Thyroid gland (tissue), 4 donors: ENCODE measurements at regions not wholly inside any gene's neighbourhood (a gene's known extent, or its start where the extent isn't known, plus 50 kb on each side); places are given as distances from the start of the nearest gene placed in this dataset.

Source experiments
- DNase-seq, 2 donors: peaks; one replicate each; pipeline ENCODE4 v3.0.0-alpha.2; 2019
- H3K27ac ChIP-seq, 3 donors: fragments of 200-600 bp; sonication (generic); 1 replicate in 2 of 3; 2 replicates in 1 of 3; pipeline ENCODE4 v1.5.1; 2016 to 2019; ENCODE audit warnings: mild to moderate bottlenecking in 1 of 3, moderate library complexity in 1 of 3
- H3K27me3 ChIP-seq: fragments of 200-600 bp; sonication (generic); one replicate; pipeline ENCODE4 v1.5.1; 2019
- H3K36me3 ChIP-seq, 2 donors: fragments of 200-600 bp; sonication (generic); one replicate each; pipeline ENCODE4 v1.5.1; 2016 to 2019
- H3K4me1 ChIP-seq, 2 donors: fragments of 200-600 bp; sonication (generic); one replicate each; pipeline ENCODE4 v1.5.1; 2017 to 2019
- H3K4me3 ChIP-seq, 3 donors: fragments of 200-600 bp; sonication (generic); replicated peaks in 1 of 3; 1 replicate in 2 of 3; 2 replicates in 1 of 3; pipeline ENCODE4 v1.5.1; 2016; ENCODE audit warnings: mild to moderate bottlenecking in 1 of 3
- H3K9me3 ChIP-seq: fragments of 200-600 bp; sonication (generic); one replicate; pipeline ENCODE4 v1.5.1; 2017
- CTCF ChIP-seq, 6 experiments: fragments of 200-600 bp in 3 of 6; fragments of 450-650 bp in 3 of 6; sonication (generic) in 3 of 6; IDR thresholded peaks; one replicate each; pipeline ENCODE4 v1.5.1; 2016 to 2019; ENCODE audit warnings: antibody characterized with exemption in 6 of 6, mild to moderate bottlenecking in 2 of 6, inconsistent platforms in 1 of 6, moderate library complexity in 1 of 6
- POLR2A ChIP-seq, 2 donors: fragments of 450-650 bp; IDR thresholded peaks; one replicate each; pipeline ENCODE4 v1.6.1; 2017; ENCODE audit warnings: antibody characterized with exemption in 2 of 2, mild to moderate bottlenecking in 2 of 2, moderate library complexity in 1 of 2
- WGBS, 2 donors: methylation state at CpG; one replicate each; pipeline ENCODE4 v1.1.5; 2017; 5-methylcytosine and 5-hydroxymethylcytosine counted together
- intact Hi-C: fragments of 100-400 bp; cut with DNase I; formaldehyde crosslinking; loops from one replicate; pipeline ENCODE4 v1.15.1; 2023

DNA sequence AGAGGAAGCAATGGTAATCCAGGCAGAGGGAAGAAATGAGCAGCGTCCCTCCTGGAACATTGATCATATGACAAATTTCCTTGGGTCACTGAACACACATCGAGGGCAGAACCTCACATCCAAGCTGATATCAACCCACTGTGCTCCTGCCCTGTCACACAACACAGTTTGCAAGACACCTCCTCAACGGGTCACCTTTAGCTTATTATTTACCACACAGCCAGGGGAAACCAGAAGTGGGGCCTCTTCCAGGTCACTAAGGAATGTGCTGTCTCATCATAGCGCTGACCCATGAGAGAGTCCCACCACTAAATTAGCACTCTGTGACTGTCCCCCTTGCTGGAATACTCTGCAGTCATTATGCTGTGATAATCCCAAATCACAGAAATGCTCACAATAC is 69.7 kb upstream of the PPP1R3C start:
- no peaks in the 10 kb centered on the region for H3K9me3 ChIP-seq
- no peak for TF ChIP-seq POLR2A (IDR thresholded peaks at IDR 0.05)
- no peak for TF ChIP-seq CTCF (IDR thresholded peaks at IDR 0.05)
- no peaks in the 10 kb centered on the region for H3K36me3 ChIP-seq
- WGBS, 2 donors = 62 to 67% methylated on average over 4 of the region's 4 CpGs
- H3K27me3 ChIP-seq = no peaks in the 10 kb centered on the region
- no peaks in the 10 kb centered on the region for H3K4me1 ChIP-seq
- intact Hi-C loops = no loop called here
- DNase-seq = no peak
- no peak overlapping the region for H3K4me3 ChIP-seq
- H3K27ac ChIP-seq = no peak overlapping the region

- intact Hi-C loops = no loop called here
- H3K4me1 ChIP-seq = no peaks in the 10 kb centered on the region
- H3K36me3 ChIP-seq = no peaks in the 10 kb centered on the region
- DNase-seq = no peak
- no peak overlapping the region for H3K27ac ChIP-seq
- no peak for TF ChIP-seq CTCF (IDR thresholded peaks at IDR 0.05)
- no peak for TF ChIP-seq POLR2A (IDR thresholded peaks at IDR 0.05)
- no peaks in the 10 kb centered on the region for H3K27me3 ChIP-seq
- WGBS, 2 donors = 91% methylated on average over 5 of the region's 5 CpGs
- H3K4me3 ChIP-seq = no peak overlapping the region
- H3K9me3 ChIP-seq = no peaks in the 10 kb centered on the region
These were observed 68.0 kb upstream of the PPP1R3C start for GRCh38 chr10:91700788-91701444.

GRCh38 chr10:91700273-91700672 is 67.4 kb upstream of the PPP1R3C start:
- Histone ChIP-seq H3K27me3 (no peaks in the 10 kb centered on the region), H3K4me3 (no peak overlapping the region), H3K9me3 (no peaks in the 10 kb centered on the region), H3K27ac (no peak overlapping the region), H3K36me3 (no peaks in the 10 kb centered on the region), H3K4me1 (no peaks in the 10 kb centered on the region)
- no peak for DNase-seq
- intact Hi-C loops = no loop called here
- TF ChIP-seq POLR2A (IDR thresholded peaks at IDR 0.05) (no peak), CTCF (IDR thresholded peaks at IDR 0.05) (no peak)
- WGBS, 2 donors = 66% methylated on average over 5 of the region's 5 CpGs

- H3K27ac ChIP-seq = no peak overlapping the region
- no peaks in the 10 kb centered on the region for H3K27me3 ChIP-seq
- no peak overlapping the region for H3K4me3 ChIP-seq
- TF ChIP-seq POLR2A (IDR thresholded peaks at IDR 0.05) (no peak), CTCF (IDR thresholded peaks at IDR 0.05) (no peak)
- no peak for DNase-seq
- no peaks in the 10 kb centered on the region for H3K36me3 ChIP-seq
- H3K9me3 ChIP-seq = no peaks in the 10 kb centered on the region
- H3K4me1 ChIP-seq = no peaks in the 10 kb centered on the region
- intact Hi-C loops = no loop called here
- 96 to 97% methylated on average over 3 of the region's 3 CpGs for WGBS, 2 donors
These were observed 65.4 kb upstream of the PPP1R3C start for GRCh38 chr10:91698258-91698657.

- peak in 1 of 2 donors; percentile 5 for DNase-seq
- TF ChIP-seq CTCF (IDR thresholded peaks at IDR 0.05) = peak in 4 of 6 experiments; percentile 48 to 62 (median 54)
- no peak for TF ChIP-seq POLR2A (IDR thresholded peaks at IDR 0.05)
- Histone ChIP-seq H3K27ac (no peak overlapping the region), H3K9me3 (no peaks in the 10 kb centered on the region), H3K36me3 (no peaks in the 10 kb centered on the region), H3K27me3 (no peaks in the 10 kb centered on the region), H3K4me1 (no peaks in the 10 kb centered on the region), H3K4me3 (no peak overlapping the region)
- WGBS, 2 donors = 70 to 75% methylated on average over 3 of the region's 3 CpGs
- intact Hi-C loops = no loop called here
These were observed 61.4 kb upstream of the PPP1R3C start for GRCh38 chr10:91694170-91694794.
